Smooth muscle cell (in vitro differentiated cells): ENCODE measurements at regions not wholly inside any gene's neighbourhood (a gene's known extent, or its start where the extent isn't known, plus 50 kb on each side); places are given as distances from the start of the nearest gene placed in this dataset.

Experiments used
- DNase-seq: peaks from one replicate; lab custom pipeline; 2025; ENCODE audit not compliant: unreplicated experiment; lab: John Stamatoyannopoulos, UW
- H2AFZ ChIP-seq: fragments of 200-600 bp; sonication (generic); 2 replicates; pipeline ENCODE4 v1.6.0; 2016; ENCODE audit warnings: antibody characterized with exemption, low read depth, mild to moderate bottlenecking
- H3F3A ChIP-seq: fragments of 200-600 bp; sonication (generic); 2 replicates; pipeline ENCODE4 v1.6.0; 2017; ENCODE audit warnings: antibody characterized with exemption, low read depth
- H3K27ac ChIP-seq: fragments of 200-600 bp; sonication (generic); 2 replicates; pipeline ENCODE4 v1.5.1; 2016; ENCODE audit warnings: low read depth, mild to moderate bottlenecking
- H3K27me3 ChIP-seq: fragments of 200-600 bp; sonication (generic); 2 replicates; pipeline ENCODE4 v1.6.1; 2016; ENCODE audit warnings: low read depth, mild to moderate bottlenecking
- H3K36me3 ChIP-seq: fragments of 200-600 bp; sonication (generic); 2 replicates; pipeline ENCODE4 v1.5.1; 2016; ENCODE audit warnings: low read depth
- H3K4me1 ChIP-seq: fragments of 200-600 bp; sonication (generic); 2 replicates; pipeline ENCODE4 v1.5.1; 2016; ENCODE audit warnings: low read depth
- H3K4me2 ChIP-seq: fragments of 200-600 bp; sonication (generic); 2 replicates; pipeline ENCODE4 v1.6.0; 2016; ENCODE audit warnings: mild to moderate bottlenecking
- H3K4me3 ChIP-seq: fragments of 200-600 bp; sonication (generic); 2 replicates; pipeline ENCODE4 v1.5.1; 2016; ENCODE audit warnings: mild to moderate bottlenecking
- H3K79me2 ChIP-seq: fragments of 200-600 bp; sonication (generic); 2 replicates; pipeline ENCODE4 v1.6.0; 2016; ENCODE audit warnings: low read depth, mild to moderate bottlenecking
- H3K9ac ChIP-seq: fragments of 200-600 bp; sonication (generic); 2 replicates; pipeline ENCODE4 v1.6.0; 2016; ENCODE audit warnings: low read depth
- H3K9me3 ChIP-seq: fragments of 200-600 bp; sonication (generic); replicated peaks from 2 replicates; pipeline ENCODE4 v1.5.1; 2016; ENCODE audit warnings: low read depth
- H4K20me1 ChIP-seq: fragments of 200-600 bp; sonication (generic); 2 replicates; pipeline ENCODE4 v1.6.0; 2016; ENCODE audit warnings: low read depth
- CTCF ChIP-seq: fragments of 200-600 bp; sonication (generic); IDR thresholded peaks from 2 replicates; pipeline ENCODE4 v1.5.1; 2017; ENCODE audit warnings: borderline replicate concordance, mild to moderate bottlenecking, antibody characterized with exemption; ENCODE audit not compliant: insufficient read depth, poor library complexity, severe bottlenecking
- WGBS: methylation state at CpG from one replicate; pipeline ENCODE4 v1.1.7; 2016; ENCODE audit warnings: low lambda C conversion rate; 5-methylcytosine and 5-hydroxymethylcytosine counted together

- H3K36me3 ChIP-seq = no peaks in the 10 kb centered on the region
- no peaks in the 10 kb centered on the region for H3K27me3 ChIP-seq
- no peak overlapping the region for H3K27ac ChIP-seq
- H4K20me1 ChIP-seq = no peaks in the 10 kb centered on the region
- no peak overlapping the region for H2AFZ ChIP-seq
- no peak overlapping the region for H3K9ac ChIP-seq
- H3K4me3 ChIP-seq = no peak overlapping the region
- H3K9me3 ChIP-seq = no peaks in the 10 kb centered on the region
- TF ChIP-seq CTCF = no peak
- no peaks in the 10 kb centered on the region for H3F3A ChIP-seq
- no peak for DNase-seq
- H3K79me2 ChIP-seq = no peaks in the 10 kb centered on the region
- H3K4me1 ChIP-seq = no peaks in the 10 kb centered on the region
- no peak overlapping the region for H3K4me2 ChIP-seq
Measured at GRCh38 chr3:117195034-117195433, 485.5 kb downstream of the TUSC7 start.

- no peak for TF ChIP-seq CTCF
- Histone ChIP-seq H3K9me3 (no peaks in the 10 kb centered on the region), H4K20me1 (no peaks in the 10 kb centered on the region), H3K36me3 (no peaks in the 10 kb centered on the region), H3K9ac (no peak overlapping the region), H3K79me2 (no peaks in the 10 kb centered on the region), H3K27me3 (no peaks in the 10 kb centered on the region), H3F3A (no peaks in the 10 kb centered on the region), H2AFZ (no peak overlapping the region), H3K4me1 (no peaks in the 10 kb centered on the region), H3K4me2 (no peak overlapping the region), H3K27ac (no peak overlapping the region), H3K4me3 (no peak overlapping the region)
- 95% methylated on average over 2 of the region's 2 CpGs for WGBS
- no peak for DNase-seq
Measured at GRCh38 chr3:117200962-117201361, 491.4 kb downstream of the TUSC7 start.

- Histone ChIP-seq H3K4me2 (no peak overlapping the region), H3K9me3 (no peaks in the 10 kb centered on the region), H3K36me3 (no peaks in the 10 kb centered on the region), H3K4me3 (no peak overlapping the region), H2AFZ (no peak overlapping the region), H3K79me2 (no peaks in the 10 kb centered on the region), H4K20me1 (no peaks in the 10 kb centered on the region), H3K27ac (no peak overlapping the region), H3K4me1 (no peaks in the 10 kb centered on the region), H3K9ac (no peak overlapping the region), H3F3A (no peaks in the 10 kb centered on the region), H3K27me3 (no peaks in the 10 kb centered on the region)
- no peak for DNase-seq
- 84% methylated on average over 5 of the region's 5 CpGs for WGBS
- no peak for TF ChIP-seq CTCF
Measured at GRCh38 chr3:117201901-117202774, 492.6 kb downstream of the TUSC7 start.

- Histone ChIP-seq H3K4me2 (no peak overlapping the region), H3K4me1 (no peaks in the 10 kb centered on the region), H4K20me1 (no peaks in the 10 kb centered on the region), H3K9me3 (peaks cover 1% of the 10 kb centered on the region), H3K4me3 (no peak overlapping the region), H3F3A (no peaks in the 10 kb centered on the region), H3K79me2 (no peaks in the 10 kb centered on the region), H2AFZ (no peak overlapping the region), H3K36me3 (no peaks in the 10 kb centered on the region), H3K27me3 (no peaks in the 10 kb centered on the region), H3K27ac (no peak overlapping the region), H3K9ac (no peak overlapping the region)
- TF ChIP-seq CTCF = no peak
- DNase-seq = no peak
- 87% methylated on average over 3 of the region's 3 CpGs for WGBS
Measured at GRCh38 chr3:117217355-117217754, 507.8 kb downstream of the TUSC7 start.
